ENCODE measurements at regions not wholly inside any gene's neighbourhood (a gene's known extent, or its start where the extent isn't known, plus 50 kb on each side); places are given as distances from the start of the nearest gene placed in this dataset.

- DNase-seq (ENCODE audit: low read depth, low spot score), result no peak
- H3K4me3 ChIP-seq (ENCODE audit: low read length), result no peak overlapping the region
Observed at GRCh38 chr13:108433976-108434755, 164.6 kb downstream of the TNFSF13B start.

DNA sequence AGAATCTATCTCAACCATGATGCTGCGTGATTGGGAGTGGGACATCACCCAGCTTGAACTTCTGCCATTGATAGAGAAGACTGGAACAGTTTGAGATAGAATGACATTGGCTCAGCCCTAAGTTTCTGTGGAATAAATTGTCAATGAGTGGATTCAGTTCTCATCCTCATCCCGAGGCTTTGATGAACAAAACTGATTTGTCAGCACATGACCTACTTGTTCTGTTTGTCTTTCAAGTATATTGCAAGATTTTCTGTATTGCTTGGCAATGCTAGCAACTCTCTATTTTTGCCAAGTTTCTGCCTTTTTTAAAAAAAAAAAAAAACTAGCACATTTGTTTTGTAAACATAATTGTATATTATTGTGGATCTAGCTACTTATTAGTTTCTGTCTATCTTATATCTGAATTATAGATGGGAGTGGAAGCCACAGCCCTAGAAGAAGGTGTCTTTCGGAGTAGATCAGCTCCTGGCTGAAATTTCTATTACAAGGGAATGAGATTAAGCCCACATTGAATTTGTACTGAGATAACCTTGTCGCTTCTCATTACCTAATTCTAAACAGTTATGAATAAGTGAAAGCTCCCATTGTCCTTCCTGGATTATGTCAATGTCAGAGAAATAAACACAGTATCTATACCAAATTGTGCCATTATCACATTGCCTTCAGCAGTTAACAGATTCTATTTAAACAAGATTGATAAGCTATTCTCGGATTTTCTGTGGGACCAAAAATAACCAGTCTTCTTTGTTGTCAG, 166.1 kb downstream of the TNFSF13B start:
- no peak for DNase-seq (ENCODE audit: low read depth, low spot score)
- no peak overlapping the region for H3K4me3 ChIP-seq (ENCODE audit: low read length)

DNA sequence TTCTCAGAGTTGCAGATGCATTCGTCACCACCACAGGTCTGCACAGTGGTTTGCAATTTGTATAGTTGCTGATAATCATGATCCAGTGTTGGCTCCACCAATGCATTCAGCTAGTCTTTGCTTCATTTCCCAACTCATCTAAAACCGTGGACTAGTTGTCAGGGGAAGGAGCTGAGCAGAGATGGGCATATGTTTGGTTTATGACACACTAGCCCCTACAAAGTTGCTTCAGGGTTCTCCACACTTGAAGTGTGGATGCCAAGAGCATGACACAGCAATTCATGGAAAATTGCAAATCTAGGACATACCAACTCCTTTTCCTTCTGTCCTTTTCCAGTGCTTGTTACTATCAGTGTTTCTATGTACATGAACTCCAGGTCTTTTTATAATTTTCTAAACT, 168.0 kb downstream of the TNFSF13B start:
- H3K4me3 ChIP-seq (ENCODE audit: low read length), result no peak overlapping the region
- no peak for DNase-seq (ENCODE audit: low read depth, low spot score)

GRCh38 chr13:108439556-108439955, 170.0 kb downstream of the TNFSF13B start:
- H3K4me3 ChIP-seq (ENCODE audit: low read length), result no peak overlapping the region
- DNase-seq (ENCODE audit: low read depth, low spot score), result no peak

- DNase-seq (ENCODE audit: low read depth, low spot score), result no peak
- no peak overlapping the region for H3K4me3 ChIP-seq (ENCODE audit: low read length)
Observed at GRCh38 chr13:108444448-108444847, 174.9 kb downstream of the TNFSF13B start.

DNA sequence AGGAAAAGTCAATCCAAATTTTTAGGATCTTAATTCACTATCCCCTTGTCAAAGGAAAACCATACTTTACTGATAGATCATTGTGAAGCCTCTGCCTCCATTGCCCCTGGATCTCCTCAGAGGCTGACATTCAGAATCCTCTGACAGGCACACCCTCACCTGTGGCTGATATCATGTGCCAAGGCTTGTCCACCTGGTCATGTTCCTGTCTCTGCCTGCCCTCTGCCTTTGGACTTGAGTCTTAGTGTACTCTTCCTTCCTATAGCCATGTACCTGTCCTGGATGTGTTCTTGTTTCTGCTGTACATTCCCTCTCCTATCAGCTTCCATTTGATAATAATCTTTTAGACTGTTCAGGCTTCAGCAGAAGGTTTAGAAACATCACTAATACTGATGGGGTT, 179.4 kb downstream of the TNFSF13B start:
- DNase-seq (ENCODE audit: low read depth, low spot score), result no peak
- no peak overlapping the region for H3K4me3 ChIP-seq (ENCODE audit: low read length)

GRCh38 chr13:108451121-108451520, 178.3 kb upstream of the MYO16 start:
- no peak overlapping the region for H3K4me3 ChIP-seq (ENCODE audit: low read length)
- no peak for DNase-seq (ENCODE audit: low read depth, low spot score)

- DNase-seq (ENCODE audit: low read depth, low spot score), result no peak
- H3K4me3 ChIP-seq (ENCODE audit: low read length), result no peak overlapping the region
Observed at GRCh38 chr13:108455320-108455719, 174.1 kb upstream of the MYO16 start.

GRCh38 chr13:108460043-108460442, 169.4 kb upstream of the MYO16 start:
- DNase-seq (ENCODE audit: low read depth, low spot score), result no peak
- no peak overlapping the region for H3K4me3 ChIP-seq (ENCODE audit: low read length)

DNA sequence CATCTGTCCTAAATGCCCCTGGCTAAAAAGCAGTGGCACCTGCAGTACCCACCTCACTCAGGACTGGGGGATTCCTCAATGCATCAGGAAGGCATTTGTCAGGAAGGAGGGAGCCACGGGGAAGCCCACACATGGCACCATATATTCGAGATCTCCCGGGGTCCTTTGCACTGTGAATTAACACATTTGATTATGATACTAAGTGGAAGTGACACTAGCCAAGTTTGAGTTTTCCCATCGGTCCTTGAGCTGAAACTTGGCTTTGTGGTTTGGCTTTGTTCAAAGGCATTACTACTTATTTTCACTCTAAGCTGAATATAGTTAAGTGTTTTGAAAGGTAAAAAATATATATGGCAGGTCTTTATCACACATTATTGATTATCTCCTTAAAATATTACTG, 168.7 kb upstream of the MYO16 start:
- no peak for DNase-seq (ENCODE audit: low read depth, low spot score)
- no peak overlapping the region for H3K4me3 ChIP-seq (ENCODE audit: low read length)

GRCh38 chr13:108463340-108463739, 166.1 kb upstream of the MYO16 start:
- no peak for DNase-seq (ENCODE audit: low read depth, low spot score)
- no peak overlapping the region for H3K4me3 ChIP-seq (ENCODE audit: low read length)

DNA sequence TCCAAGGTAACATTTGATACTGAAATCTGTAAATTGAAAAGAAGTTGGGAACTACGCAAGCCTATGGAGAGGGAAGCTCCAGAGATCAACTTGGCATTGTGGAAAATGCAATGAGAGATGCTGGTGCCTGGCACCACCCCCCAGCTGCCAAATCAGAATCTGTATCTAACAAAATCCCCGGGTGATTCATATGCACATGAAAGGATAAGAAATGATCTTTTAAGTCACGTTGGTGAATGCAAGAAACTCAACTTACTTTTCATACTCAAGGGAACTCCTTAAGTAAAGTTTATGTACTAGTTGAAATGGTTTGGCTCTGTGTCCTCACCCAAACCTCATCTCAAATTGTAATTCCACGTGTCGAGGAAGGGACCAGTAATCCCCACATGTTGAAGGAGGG, 158.5 kb upstream of the MYO16 start:
- H3K4me3 ChIP-seq (ENCODE audit: low read length), result no peak overlapping the region
- DNase-seq (ENCODE audit: low read depth, low spot score), result no peak

GRCh38 chr13:108475181-108475580, 154.2 kb upstream of the MYO16 start:
- no peak for DNase-seq (ENCODE audit: low read depth, low spot score)

DNA sequence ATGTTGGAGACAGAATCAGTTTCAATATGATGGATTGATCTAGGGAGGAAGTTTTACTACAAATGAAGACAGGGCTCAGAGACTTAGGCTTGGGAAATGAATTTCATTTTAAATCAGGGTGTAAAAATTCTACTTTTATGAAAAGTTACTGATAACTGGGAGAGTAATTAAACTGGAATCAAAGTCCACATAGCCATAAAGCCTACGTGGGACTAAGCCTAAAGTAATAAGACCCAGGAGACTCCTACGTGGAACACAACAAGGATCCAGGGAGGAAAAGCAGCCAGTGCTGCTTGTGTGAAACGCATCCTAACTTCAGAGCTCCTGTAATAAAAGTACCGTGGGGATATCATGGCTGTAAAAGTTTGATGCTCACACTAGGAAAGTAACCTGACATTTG, 152.0 kb upstream of the MYO16 start:
- DNase-seq (ENCODE audit: low read depth, low spot score), result no peak
- no peak overlapping the region for H3K4me3 ChIP-seq (ENCODE audit: low read length)

More at GRCh38 chr13:108475181-108475580, 154.2 kb upstream of the MYO16 start:
- no peak overlapping the region for H3K4me3 ChIP-seq (ENCODE audit: low read length)

GRCh38 chr13:108478179-108478578, 151.2 kb upstream of the MYO16 start:
- DNase-seq (ENCODE audit: low read depth, low spot score), result no peak
- H3K4me3 ChIP-seq (ENCODE audit: low read length), result no peak overlapping the region

DNA sequence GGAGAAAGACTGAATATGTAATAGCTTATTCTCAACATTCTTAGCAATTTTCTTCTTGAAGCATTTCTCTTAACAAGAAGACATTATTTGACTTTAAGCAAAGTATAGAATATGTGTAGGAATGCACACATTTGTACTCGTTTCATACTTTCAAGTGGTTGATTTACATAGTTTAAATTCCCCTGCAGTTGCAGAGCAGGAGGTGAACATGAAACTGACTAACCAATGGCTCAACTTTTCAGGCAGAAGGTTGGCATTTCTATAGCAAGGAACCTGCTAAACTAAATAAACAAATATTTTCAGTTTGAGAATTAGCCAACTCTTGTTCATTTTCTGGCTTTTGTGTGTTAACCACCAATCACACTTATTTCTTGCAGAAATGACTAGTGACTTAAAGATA, 145.4 kb upstream of the MYO16 start:
- DNase-seq (ENCODE audit: low read depth, low spot score), result no peak
- H3K4me3 ChIP-seq (ENCODE audit: low read length), result no peak overlapping the region

DNA sequence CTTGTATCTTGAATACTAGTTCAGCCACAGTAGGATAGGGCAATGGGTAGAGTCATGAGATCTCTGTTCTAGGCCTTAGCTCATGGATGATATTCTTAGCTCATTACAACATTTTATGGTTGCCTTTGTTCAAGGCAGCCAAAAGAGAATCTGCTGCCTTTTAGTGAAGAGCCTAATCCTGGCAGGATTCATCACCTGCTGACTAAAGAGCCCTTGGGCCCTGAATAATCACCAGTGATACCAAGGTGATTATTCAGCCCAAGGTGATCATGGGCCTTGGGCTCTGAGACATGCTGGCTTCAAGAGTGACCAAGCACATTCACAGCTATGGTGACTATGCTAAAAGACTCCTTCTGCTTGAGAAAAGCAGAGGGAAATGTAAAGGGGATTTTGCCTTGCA, 143.3 kb upstream of the MYO16 start:
- no peak overlapping the region for H3K4me3 ChIP-seq (ENCODE audit: low read length)
- DNase-seq (ENCODE audit: low read depth, low spot score), result no peak

DNA sequence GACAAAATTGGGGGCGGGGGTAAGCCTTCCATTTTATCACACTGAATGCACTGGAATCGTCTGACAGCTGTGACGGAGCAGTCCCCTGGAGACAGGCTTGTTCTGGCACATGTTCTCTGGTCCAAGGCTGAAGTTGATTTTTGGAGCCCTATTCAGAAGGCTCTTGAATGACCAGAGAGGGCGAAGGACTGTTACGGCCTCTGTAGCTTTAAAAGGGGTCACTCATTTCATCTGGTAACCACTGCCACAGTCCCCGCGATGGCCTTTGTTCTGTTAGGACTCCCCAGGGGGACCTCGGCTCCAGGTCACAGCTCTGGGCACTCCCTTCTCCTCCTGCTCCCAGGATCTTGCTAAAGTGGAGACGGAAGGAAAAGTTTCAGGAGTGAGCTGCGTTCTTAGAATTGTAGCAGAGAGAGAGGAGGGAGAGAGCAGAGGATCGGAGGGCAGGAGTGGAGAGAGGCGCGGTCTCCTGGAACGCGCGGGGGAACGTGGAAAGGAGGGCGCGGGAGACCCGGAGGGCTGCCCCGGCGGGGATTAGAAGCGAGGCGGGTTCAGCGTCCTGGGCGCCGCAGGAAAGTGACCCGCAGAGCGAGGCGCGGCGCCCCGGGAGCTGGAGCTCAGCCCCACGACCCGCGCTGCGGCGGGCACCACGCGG, 134.3 kb upstream of the MYO16 start:
- DNase-seq (ENCODE audit: low read depth, low spot score), result no peak
- H3K4me3 ChIP-seq (ENCODE audit: low read length), result no peak overlapping the region

GRCh38 chr13:108495646-108496361, 133.6 kb upstream of the MYO16 start:
- no peak for DNase-seq (ENCODE audit: low read depth, low spot score)
- no peak overlapping the region for H3K4me3 ChIP-seq (ENCODE audit: low read length)
